Fibroblast of skin of back (primary cell): ENCODE measurements at regions not wholly inside any gene's neighbourhood (a gene's known extent, or its start where the extent isn't known, plus 50 kb on each side); places are given as distances from the start of the nearest gene placed in this dataset.
A peak's percentile ranks its signal among the peaks of the same experiment; 100 is the strongest.

ENCODE experiments used
- DNase-seq: peaks from one replicate; pipeline ENCODE4 v3.0.0-alpha.2; 2013

GRCh38 chr2:225340923-225341322 is 58.6 kb upstream of the NYAP2 start:
- peak; percentile 13 for DNase-seq

GRCh38 chr2:225337183-225337582 is 62.3 kb upstream of the NYAP2 start:
- DNase-seq, result peak; percentile 89

GRCh38 chr2:225334514-225334913 is 65.0 kb upstream of the NYAP2 start:
- DNase-seq, result no peak

GRCh38 chr2:225328192-225328591 is 71.3 kb upstream of the NYAP2 start:
- DNase-seq, result peak; percentile 59

- DNase-seq, result no peak
Measured at GRCh38 chr2:225326969-225327368, 72.5 kb upstream of the NYAP2 start.

GRCh38 chr2:225319872-225320271 is 79.6 kb upstream of the NYAP2 start:
- no peak for DNase-seq

- no peak for DNase-seq
Measured at GRCh38 chr2:225318440-225318839, 81.1 kb upstream of the NYAP2 start.

GRCh38 chr2:225317186-225317585 is 82.3 kb upstream of the NYAP2 start:
- no peak for DNase-seq

GRCh38 chr2:225310745-225311144 is 88.8 kb upstream of the NYAP2 start:
- no peak for DNase-seq

GRCh38 chr2:225309516-225309915 is 90.0 kb upstream of the NYAP2 start:
- DNase-seq, result no peak

- no peak for DNase-seq
Measured at GRCh38 chr2:225296951-225297350, 102.6 kb upstream of the NYAP2 start.

GRCh38 chr2:225295102-225295501 is 104.4 kb upstream of the NYAP2 start:
- DNase-seq, result no peak

- no peak for DNase-seq
Measured at GRCh38 chr2:225293638-225294037, 105.9 kb upstream of the NYAP2 start.

- peak; percentile 16 for DNase-seq
Measured at GRCh38 chr2:225290757-225291400, 108.6 kb upstream of the NYAP2 start.

GRCh38 chr2:225289659-225290058 is 109.9 kb upstream of the NYAP2 start:
- DNase-seq, result no peak

- DNase-seq, result no peak
Measured at GRCh38 chr2:225288986-225289385, 110.5 kb upstream of the NYAP2 start.

- peak; percentile 43 for DNase-seq
Measured at GRCh38 chr2:225282858-225283710, 116.4 kb upstream of the NYAP2 start.

- DNase-seq, result no peak
Measured at GRCh38 chr2:225276207-225276606, 123.3 kb upstream of the NYAP2 start.

GRCh38 chr2:225275443-225275842 is 124.1 kb upstream of the NYAP2 start:
- DNase-seq, result no peak

GRCh38 chr2:225274751-225275150 is 124.8 kb upstream of the NYAP2 start:
- DNase-seq, result peak; percentile 5

- no peak for DNase-seq
Measured at GRCh38 chr2:225272173-225272572, 127.3 kb upstream of the NYAP2 start.

- peak; percentile 66 for DNase-seq
Measured at GRCh38 chr2:225270861-225271260, 128.6 kb upstream of the NYAP2 start.

- DNase-seq, result no peak
Measured at GRCh38 chr2:225270053-225270452, 129.5 kb upstream of the NYAP2 start.

GRCh38 chr2:225254363-225254762 is 145.1 kb upstream of the NYAP2 start:
- DNase-seq, result no peak
